HG02870 (cell line): ENCODE measurements at regions not wholly inside any gene's neighbourhood (a gene's known extent, or its start where the extent isn't known, plus 50 kb on each side); places are given as distances from the start of the nearest gene placed in this dataset.
"Not testable (repeated sequence)": the region's sequence is repeated elsewhere in the genome, so short reads cannot be mapped to it uniquely, and the experiment has no call there.

Experiments used
- ATAC-seq: cut with Tn5 transposase; IDR thresholded peaks from one replicate; pipeline ENCODE4 v1.9.1; 2021; ENCODE audit warnings: mild to moderate bottlenecking, moderate library complexity; ENCODE audit not compliant: unreplicated experiment

- ATAC-seq, result no peak
Measured at GRCh38 chr9:80520231-80520630, 948.5 kb downstream of the TLE4 start.

GRCh38 chr9:80518441-80518840 is 946.7 kb downstream of the TLE4 start:
- ATAC-seq, result no peak

GRCh38 chr9:80516679-80517078 is 944.9 kb downstream of the TLE4 start:
- ATAC-seq, result no peak

- ATAC-seq, result no peak
Measured at GRCh38 chr9:80509358-80509757, 937.6 kb downstream of the TLE4 start.

- ATAC-seq, result no peak
Measured at GRCh38 chr9:80507611-80508010, 935.8 kb downstream of the TLE4 start.

- ATAC-seq, result no peak
Measured at GRCh38 chr9:80504601-80505230, 933.0 kb downstream of the TLE4 start.

- no peak for ATAC-seq
Measured at GRCh38 chr9:80503671-80504281, 932.0 kb downstream of the TLE4 start.

- ATAC-seq, result no peak
Measured at GRCh38 chr9:80502306-80502705, 930.5 kb downstream of the TLE4 start.

GRCh38 chr9:80501635-80502034 is 929.9 kb downstream of the TLE4 start:
- no peak for ATAC-seq

- no peak for ATAC-seq
Measured at GRCh38 chr9:80500300-80500699, 928.5 kb downstream of the TLE4 start.

- no peak for ATAC-seq
Measured at GRCh38 chr9:80498001-80498555, 926.3 kb downstream of the TLE4 start.

- no peak for ATAC-seq
Measured at GRCh38 chr9:80496901-80497556, 925.3 kb downstream of the TLE4 start.

GRCh38 chr9:80493258-80493657 is 921.5 kb downstream of the TLE4 start:
- ATAC-seq, result no peak

- ATAC-seq, result no peak
Measured at GRCh38 chr9:80492221-80492620, 920.5 kb downstream of the TLE4 start.

- ATAC-seq, result no peak
Measured at GRCh38 chr9:80491086-80491696, 919.4 kb downstream of the TLE4 start.

- no peak for ATAC-seq
Measured at GRCh38 chr9:80489329-80489728, 917.6 kb downstream of the TLE4 start.

GRCh38 chr9:80485420-80486250 is 913.9 kb downstream of the TLE4 start:
- no peak for ATAC-seq

GRCh38 chr9:80482251-80482650 is 910.5 kb downstream of the TLE4 start:
- not testable (repeated sequence) for ATAC-seq

GRCh38 chr9:80467632-80468031 is 895.9 kb downstream of the TLE4 start:
- no peak for ATAC-seq

- no peak for ATAC-seq
Measured at GRCh38 chr9:80465556-80465955, 893.8 kb downstream of the TLE4 start.

- no peak for ATAC-seq
Measured at GRCh38 chr9:80449513-80449912, 877.7 kb downstream of the TLE4 start.
